Osteocyte (in vitro differentiated cells): ENCODE measurements at regions not wholly inside any gene's neighbourhood (a gene's known extent, or its start where the extent isn't known, plus 50 kb on each side); places are given as distances from the start of the nearest gene placed in this dataset.

Experiments used
- DNase-seq: peaks from one replicate; pipeline ENCODE4 v3.0.0; 2021; ENCODE audit warnings: mixed read lengths; ENCODE audit not compliant: unreplicated experiment; ENCODE audit errors: extremely low spot score
- H3K27ac Mint-ChIP-seq: one replicate; pipeline ENCODE4 v1.8.0; 2021; ENCODE audit warnings: mild to moderate bottlenecking, mixed read lengths; ENCODE audit not compliant: unreplicated experiment
- H3K27me3 Mint-ChIP-seq: one replicate; pipeline ENCODE4 v1.8.0; 2021; ENCODE audit warnings: mixed read lengths; ENCODE audit not compliant: unreplicated experiment
- H3K36me3 Mint-ChIP-seq: one replicate; pipeline ENCODE4 v1.8.0; 2021; ENCODE audit warnings: mixed read lengths; ENCODE audit not compliant: unreplicated experiment
- H3K4me1 Mint-ChIP-seq: one replicate; pipeline ENCODE4 v1.8.0; 2021; ENCODE audit warnings: mixed read lengths; ENCODE audit not compliant: unreplicated experiment
- H3K4me3 Mint-ChIP-seq: one replicate; pipeline ENCODE4 v1.8.0; 2021; ENCODE audit warnings: mild to moderate bottlenecking, moderate library complexity, mixed read lengths; ENCODE audit not compliant: unreplicated experiment
- H3K9me3 Mint-ChIP-seq: one replicate; pipeline ENCODE4 v1.8.0; 2021; ENCODE audit warnings: mixed read lengths; ENCODE audit not compliant: unreplicated experiment
- TF ChIP-seq, protein P1 (sequence below): fragments of 200-600 bp; sonication (generic); IDR thresholded peaks from 2 replicates; pipeline ENCODE4 v1.5.0; 2021; ENCODE audit warnings: antibody characterized with exemption, mild to moderate bottlenecking, moderate library complexity

- TF ChIP-seq, protein P1, sequence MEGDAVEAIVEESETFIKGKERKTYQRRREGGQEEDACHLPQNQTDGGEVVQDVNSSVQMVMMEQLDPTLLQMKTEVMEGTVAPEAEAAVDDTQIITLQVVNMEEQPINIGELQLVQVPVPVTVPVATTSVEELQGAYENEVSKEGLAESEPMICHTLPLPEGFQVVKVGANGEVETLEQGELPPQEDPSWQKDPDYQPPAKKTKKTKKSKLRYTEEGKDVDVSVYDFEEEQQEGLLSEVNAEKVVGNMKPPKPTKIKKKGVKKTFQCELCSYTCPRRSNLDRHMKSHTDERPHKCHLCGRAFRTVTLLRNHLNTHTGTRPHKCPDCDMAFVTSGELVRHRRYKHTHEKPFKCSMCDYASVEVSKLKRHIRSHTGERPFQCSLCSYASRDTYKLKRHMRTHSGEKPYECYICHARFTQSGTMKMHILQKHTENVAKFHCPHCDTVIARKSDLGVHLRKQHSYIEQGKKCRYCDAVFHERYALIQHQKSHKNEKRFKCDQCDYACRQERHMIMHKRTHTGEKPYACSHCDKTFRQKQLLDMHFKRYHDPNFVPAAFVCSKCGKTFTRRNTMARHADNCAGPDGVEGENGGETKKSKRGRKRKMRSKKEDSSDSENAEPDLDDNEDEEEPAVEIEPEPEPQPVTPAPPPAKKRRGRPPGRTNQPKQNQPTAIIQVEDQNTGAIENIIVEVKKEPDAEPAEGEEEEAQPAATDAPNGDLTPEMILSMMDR = no peak
- no peak for DNase-seq
- Mint-ChIP-seq H3K4me3 (no peak overlapping the region), H3K36me3 (no peaks in the 10 kb centered on the region), H3K4me1 (no peaks in the 10 kb centered on the region), H3K27ac (no peak overlapping the region), H3K27me3 (peaks cover 15% of the 10 kb centered on the region), H3K9me3 (no peaks in the 10 kb centered on the region)
Observed at GRCh38 chr1:112268408-112268807, 127.6 kb upstream of the CTTNBP2NL start.

DNA sequence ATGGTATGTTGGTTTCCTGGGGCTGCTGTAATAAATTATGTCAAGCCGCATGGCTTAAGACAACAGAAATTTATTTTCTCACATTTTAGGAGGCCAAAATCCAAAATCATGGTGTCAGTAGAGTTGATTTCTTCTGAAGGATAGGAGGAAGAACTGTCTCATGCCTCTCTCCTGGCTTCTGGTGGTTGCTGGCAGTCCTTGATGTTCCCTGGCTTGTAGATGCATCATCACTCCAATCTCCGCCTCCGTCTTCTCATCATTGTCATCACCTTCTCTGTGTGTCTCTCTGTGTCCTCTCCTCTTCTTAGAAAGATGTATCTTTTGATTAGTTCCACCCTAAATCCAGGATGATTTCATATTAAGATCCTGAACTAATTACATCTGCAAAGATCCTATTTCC lies 124.7 kb upstream of the CTTNBP2NL start:
- no peak for DNase-seq
- H3K27me3 Mint-ChIP-seq = peaks cover 9% of the 10 kb centered on the region
- H3K4me1 Mint-ChIP-seq = no peaks in the 10 kb centered on the region
- H3K27ac Mint-ChIP-seq = no peak overlapping the region
- TF ChIP-seq, protein P1 = no peak
- H3K4me3 Mint-ChIP-seq = no peak overlapping the region
- no peaks in the 10 kb centered on the region for H3K36me3 Mint-ChIP-seq
- no peaks in the 10 kb centered on the region for H3K9me3 Mint-ChIP-seq

- no peaks in the 10 kb centered on the region for H3K9me3 Mint-ChIP-seq
- no peak for DNase-seq
- TF ChIP-seq, protein P1 = no peak
- H3K27me3 Mint-ChIP-seq = peaks cover 3% of the 10 kb centered on the region
- H3K4me3 Mint-ChIP-seq = no peak overlapping the region
- no peak overlapping the region for H3K27ac Mint-ChIP-seq
- H3K4me1 Mint-ChIP-seq = no peaks in the 10 kb centered on the region
- no peaks in the 10 kb centered on the region for H3K36me3 Mint-ChIP-seq
Observed at GRCh38 chr1:112272101-112272772, 123.8 kb upstream of the CTTNBP2NL start.

DNA sequence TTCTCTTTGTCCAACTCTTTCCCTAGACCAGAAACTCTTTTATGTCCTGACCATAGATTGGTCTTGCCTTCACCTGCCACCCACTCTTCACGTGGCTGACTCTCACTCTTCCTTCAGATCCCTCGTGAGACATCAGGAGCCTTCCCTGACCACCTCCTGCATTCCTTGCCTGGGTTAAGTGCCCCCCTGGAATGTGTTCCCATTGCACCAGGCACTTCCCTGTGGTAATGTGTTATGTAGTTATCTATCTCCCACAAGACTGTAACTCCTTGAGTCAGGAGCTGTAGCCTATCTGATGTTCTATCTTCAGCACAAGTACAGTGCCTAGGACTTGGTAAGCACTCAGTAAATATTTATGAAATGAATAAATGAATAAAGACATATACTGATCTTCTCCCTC lies 111.2 kb upstream of the CTTNBP2NL start:
- no peak for DNase-seq
- Mint-ChIP-seq H3K27ac (no peak overlapping the region), H3K4me3 (no peak overlapping the region), H3K9me3 (no peaks in the 10 kb centered on the region), H3K4me1 (no peaks in the 10 kb centered on the region), H3K36me3 (no peaks in the 10 kb centered on the region), H3K27me3 (peaks cover 8% of the 10 kb centered on the region)
- TF ChIP-seq, protein P1 = no peak

DNA sequence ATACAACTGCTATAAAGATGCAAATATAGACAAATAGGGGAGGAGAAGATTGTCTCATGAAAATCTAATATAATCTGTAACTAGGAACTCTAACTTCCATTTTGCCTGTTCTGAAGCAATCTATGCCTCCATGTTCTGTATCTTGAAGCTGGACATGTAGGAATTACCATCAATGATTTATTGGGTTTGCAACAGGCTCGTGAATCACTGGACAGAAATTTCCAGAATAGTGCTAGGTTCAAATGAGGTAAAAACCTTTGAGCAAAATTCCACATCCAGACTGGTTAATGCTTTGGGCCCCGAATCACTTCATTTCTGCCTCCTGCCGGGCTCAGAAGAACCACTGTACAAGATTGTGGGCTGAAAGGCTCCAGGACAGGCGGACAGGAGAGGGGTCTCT lies 110.7 kb upstream of the CTTNBP2NL start:
- Mint-ChIP-seq H3K27ac (no peak overlapping the region), H3K27me3 (peaks cover 8% of the 10 kb centered on the region), H3K9me3 (no peaks in the 10 kb centered on the region), H3K4me3 (no peak overlapping the region), H3K4me1 (no peaks in the 10 kb centered on the region), H3K36me3 (no peaks in the 10 kb centered on the region)
- no peak for DNase-seq
- TF ChIP-seq, protein P1 = no peak
